Superior temporal gyrus (tissue), 1 donor: ENCODE measurements at regions not wholly inside any gene's neighbourhood (a gene's known extent, or its start where the extent isn't known, plus 50 kb on each side); places are given as distances from the start of the nearest gene placed in this dataset.

ENCODE experiments used
- DNase-seq: peaks from one replicate; pipeline ENCODE4 v3.0.0-alpha.2; 2016; ENCODE audit errors: extremely low spot score

DNA sequence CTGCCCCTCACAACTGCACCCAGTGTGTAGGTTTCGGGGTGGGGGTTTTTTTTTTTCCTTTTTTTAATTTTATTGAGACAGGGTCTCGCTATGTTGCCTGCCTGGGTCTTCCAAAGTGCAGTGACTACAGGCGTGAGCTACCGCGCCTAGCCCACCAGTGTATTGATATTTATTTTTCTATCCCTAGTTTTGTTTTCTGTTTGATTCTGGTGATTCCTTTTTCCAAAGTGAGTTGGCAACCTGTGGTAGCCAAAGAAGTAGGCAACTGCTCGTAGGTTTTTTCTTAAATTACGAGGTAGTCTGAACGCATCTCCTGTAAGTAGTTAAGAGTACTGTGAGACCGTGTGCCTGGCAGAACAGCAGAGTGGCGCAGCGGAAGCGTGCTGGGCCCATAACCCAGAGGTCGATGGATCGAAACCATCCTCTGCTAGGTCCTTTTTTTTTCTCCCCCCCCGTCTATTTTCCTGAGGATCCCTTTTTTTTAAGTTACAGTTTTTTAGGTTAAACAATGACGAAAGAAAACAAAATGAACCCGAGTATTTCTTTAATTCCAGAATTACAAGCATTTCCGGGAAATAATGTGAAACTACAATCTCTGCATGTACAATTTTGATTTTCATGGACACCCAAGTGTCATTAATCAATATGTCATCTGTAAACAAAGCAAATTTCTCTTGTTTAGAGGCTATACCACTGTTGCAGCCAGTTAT, 78.7 kb upstream of the BTN3A2 start:
- DNase-seq, result peak; percentile 94

DNA sequence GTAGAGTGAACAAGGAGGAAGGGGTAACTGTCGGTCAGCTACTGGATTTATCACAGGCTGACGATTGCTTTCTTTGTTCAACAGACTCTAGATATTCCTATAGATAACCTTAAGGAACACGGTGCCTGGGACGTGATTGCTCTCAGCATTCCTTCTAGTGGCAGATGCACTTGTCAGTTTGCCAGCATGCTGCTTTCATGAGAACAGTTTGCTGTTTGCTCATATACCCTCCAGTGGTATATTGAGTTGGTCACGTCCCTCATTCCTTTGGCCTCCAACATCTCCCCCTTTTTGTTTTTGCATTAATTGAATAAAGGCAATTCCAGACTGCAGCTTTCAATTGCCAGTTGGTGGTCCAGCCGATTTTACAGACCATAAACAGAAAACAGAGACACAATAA, 76.8 kb upstream of the BTN3A2 start:
- DNase-seq, result no peak

DNA sequence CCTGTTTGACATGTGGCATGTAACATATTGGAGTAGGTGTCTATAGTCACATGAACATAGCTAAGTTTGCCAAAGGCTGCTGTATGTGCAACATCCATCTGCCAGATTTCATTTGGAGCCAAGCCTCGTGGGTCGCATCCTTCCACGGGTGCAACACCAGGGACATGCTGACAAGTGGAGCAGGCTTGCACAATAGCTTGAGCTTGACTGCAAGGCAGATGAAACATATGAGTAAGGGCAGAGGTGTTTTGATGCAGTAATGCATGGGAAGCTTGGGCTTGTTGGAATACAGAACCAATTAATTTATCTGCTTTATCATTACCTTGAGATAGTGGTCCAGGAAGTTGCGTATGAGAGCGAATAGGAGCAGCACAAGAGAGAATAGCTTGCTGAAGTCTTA, 74.1 kb upstream of the BTN3A2 start:
- DNase-seq, result no peak

DNA sequence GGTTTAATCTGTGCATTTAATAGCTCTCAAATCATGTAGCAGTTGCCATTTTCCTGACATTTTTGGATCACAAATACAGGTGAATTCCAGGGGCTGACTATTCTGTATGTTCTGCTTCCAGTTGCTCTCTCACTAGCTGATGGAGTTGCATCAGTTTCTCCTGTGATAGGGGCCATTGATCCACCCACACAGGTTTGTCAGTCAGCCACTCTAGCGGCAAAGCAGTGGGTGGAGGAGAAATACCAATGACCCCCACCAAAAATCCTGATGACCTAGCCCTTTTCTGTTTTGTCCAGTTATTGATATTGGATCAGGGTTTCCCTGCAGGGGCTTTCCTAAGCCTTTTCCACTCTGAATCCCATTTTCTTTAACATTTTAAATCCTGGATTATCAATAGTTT, 72.3 kb upstream of the BTN3A2 start:
- DNase-seq, result no peak

DNA sequence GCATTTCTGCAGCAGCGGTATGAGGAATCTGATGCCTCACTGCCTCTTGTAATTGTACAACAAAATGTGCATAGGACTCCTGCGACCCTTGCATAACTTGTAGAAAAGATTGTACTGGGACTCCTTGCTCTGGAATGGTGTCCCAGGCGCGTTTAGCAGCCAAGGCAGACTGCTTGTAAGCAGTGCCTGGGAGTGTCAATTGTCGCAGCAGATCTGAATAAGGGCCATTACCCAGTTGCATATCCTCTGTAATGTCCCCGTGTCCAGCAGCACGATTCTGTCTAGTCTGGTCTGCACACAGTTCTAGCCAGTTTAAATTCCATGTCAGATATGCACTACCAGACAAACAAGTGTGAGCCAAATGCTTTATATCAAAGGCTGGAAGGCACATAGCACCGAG, 70.7 kb upstream of the BTN3A2 start:
- no peak for DNase-seq

DNA sequence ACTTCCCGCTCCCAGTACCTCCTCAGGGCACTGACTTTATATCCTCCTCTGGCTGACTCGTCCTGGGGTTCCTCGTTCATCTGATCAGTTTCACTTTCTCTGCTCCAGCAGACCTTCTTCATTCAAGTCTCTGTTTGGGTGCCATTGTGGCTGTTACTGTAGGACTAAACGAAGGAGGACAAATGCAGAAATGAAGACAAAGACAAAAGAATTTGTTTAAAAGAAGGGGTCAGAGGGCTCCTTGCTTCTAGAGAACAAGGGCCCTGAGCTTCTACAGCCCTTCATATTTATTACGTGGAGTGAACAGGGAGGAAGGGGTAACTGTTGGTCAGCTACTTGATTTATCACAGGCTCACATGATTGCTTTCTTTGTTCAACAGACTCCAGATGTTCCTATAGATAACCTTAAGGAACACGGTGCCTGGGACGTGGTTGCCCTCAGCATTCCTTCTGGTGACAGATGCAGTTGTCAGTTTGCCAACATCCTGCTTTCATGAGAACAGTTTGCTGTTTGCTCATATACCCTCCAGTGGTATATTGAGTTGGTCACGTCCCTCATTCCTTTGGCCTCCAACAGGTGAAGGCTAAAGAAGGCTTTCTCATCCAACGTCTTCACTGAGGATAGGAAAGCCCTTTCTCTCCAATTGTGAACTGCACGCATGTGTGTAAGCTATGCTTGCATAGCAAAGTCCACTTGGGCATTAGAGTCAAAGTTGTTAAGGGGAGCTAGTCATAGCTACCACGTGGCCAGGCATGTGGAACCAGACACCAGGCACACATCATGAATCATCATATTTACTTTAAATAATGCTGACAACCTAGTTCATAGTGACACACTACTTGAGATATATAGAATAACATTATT, 69.1 kb upstream of the BTN3A2 start:
- no peak for DNase-seq

DNA sequence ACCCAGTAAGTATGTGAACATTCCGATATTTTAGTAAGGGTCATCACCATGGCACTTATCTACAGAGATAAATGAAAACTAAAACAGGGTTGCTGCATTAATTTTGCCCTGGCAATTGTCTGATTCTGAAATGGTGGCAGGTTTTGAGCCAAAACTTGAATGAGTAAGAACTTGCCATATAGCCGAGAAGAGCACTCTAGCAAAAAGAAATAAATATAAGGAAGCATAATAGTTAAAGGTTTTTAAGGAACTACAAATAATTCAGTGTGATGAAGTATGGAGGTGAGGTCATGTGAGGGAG, 68.5 kb upstream of the BTN3A2 start:
- no peak for DNase-seq

DNA sequence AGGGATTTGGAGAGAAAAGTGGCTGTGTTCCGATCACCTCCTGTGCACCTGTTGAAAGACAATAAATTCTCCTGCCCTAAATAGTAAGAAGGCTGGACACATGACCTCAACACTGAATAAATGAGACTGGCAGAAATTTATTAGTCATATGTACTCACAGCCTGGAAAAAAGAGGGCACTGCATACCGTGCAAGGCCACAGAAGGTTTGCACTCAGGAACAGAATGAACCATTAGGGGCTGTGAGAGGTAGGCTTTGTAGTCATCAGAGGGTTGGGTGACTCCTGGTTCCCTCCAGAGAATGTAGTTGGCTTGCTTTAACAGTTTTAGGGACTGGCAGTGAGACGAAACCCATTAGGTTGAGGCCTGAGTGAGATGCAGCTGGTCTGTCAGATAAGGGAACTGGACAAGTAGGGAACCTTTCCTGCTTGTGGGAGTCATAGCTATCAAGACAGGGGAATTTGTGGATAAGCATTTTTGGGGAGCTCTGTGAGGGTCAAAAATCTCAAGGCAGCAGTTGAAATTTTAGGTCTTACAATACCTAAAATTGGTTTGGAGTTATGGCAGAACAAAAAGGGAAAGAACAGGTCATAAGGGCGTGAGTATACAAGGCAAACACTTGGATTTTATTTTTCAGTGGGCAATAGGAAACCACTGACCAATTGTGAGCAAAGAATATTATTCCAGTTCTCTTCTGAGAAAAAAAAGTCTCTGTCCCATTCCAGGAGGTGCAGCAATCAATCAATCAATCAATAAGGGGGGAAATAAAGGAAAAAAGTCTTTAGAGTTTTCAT, 67.9 kb upstream of the BTN3A2 start:
- no peak for DNase-seq

DNA sequence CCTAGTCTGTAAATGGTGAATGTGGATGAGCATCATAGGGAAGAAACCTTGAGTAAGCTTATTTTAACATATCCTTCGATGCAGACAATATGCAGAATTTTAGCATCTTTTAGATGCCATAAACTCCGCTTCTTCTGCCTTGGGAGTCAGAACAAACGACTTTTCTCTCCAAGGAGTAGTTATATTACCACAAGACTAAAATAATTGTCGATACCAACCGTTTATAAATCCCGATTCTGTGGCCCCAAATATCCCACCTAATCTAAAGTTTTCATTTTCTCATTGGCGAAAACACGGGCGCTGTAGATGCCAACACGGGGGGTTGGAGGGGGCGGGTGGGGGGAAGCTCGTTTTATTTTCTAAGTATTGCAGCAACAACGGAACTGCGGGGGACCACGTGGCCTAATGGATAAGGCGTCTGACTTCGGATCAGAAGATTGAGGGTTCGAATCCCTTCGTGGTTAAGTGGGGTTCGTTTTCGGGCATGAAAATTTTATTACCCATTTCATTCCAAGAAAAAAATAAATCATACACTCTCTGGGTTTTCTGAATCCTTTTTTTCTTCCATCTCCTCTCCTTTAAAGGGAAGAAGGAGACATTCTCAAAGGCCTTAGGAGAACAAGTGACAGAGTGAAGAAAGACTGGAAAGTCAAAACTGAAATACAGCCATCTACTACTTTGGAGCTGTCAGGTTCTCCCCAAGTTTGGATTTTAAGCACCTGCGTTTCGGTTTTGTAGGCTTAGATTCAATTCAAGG, 65.5 kb upstream of the BTN3A2 start:
- no peak for DNase-seq

DNA sequence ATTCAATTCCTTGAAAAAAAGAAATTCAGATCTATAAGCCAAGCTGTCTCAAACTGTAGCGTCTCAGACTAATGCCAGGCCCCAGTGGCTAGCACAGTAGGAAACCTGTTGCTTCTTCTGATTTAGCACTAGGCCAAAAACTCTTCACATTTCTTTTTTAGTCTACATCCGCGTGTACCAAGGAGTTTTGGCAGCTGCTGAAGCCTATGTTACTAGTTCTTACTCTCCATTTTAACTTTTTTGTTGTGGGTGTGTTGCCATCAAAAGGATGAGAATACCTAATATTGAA, 65.0 kb upstream of the BTN3A2 start:
- DNase-seq, result no peak

DNA sequence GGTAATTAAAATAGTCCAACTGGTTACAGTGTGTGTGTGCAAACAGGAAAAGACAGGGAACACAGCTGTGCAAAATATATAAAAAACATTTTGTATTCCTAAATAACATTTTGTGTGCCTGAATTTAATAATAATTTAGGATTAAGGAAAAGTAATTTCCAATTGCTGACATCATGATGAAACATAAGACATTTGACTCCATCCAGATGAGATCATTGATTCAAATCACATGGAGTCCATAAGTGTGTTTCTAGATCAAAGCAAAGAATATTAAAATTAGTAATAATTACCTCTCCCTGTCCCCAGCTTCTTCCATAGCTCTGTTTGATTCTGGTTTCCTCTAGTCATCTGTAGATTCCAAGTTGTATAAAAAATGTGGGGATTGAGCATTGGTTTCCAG, 64.6 kb upstream of the BTN3A2 start:
- no peak for DNase-seq

DNA sequence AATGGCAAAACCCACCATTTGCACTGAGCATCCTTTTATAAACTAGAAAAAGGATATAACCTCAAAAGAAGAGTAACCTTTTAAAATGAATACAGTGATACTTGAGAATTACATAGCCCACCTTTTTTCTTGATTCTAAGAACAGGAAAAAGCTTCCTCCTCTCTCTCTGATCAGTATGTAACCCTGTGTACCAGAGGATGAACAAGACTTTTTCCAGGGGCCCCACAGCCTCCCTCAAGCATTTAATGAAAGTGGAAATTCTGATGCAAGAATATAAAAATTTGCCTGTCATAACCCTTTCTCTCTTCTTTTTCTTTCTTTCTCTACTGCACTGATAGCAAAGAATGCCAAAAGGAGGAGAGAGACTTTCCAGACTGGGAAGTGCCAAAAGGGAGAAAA, 64.2 kb upstream of the BTN3A2 start:
- DNase-seq, result no peak

DNA sequence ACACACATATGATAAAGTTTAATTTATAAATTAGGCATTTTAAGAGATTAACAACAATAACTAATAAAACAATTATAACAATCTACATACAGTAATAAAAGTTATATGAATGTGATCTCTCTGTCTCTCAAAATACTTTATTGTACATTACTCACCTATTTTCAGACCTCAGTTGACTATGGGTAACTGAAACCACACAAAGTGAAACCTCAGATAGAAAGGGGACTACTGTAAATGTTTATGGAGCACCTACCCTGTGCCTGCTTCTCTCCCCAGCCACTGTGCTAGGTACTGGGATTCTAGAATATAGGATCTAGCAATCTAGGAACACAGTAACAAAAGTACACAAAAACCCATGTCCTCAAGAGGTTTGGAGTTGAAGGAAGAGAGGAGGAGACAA, 63.4 kb upstream of the BTN3A2 start:
- DNase-seq, result no peak

DNA sequence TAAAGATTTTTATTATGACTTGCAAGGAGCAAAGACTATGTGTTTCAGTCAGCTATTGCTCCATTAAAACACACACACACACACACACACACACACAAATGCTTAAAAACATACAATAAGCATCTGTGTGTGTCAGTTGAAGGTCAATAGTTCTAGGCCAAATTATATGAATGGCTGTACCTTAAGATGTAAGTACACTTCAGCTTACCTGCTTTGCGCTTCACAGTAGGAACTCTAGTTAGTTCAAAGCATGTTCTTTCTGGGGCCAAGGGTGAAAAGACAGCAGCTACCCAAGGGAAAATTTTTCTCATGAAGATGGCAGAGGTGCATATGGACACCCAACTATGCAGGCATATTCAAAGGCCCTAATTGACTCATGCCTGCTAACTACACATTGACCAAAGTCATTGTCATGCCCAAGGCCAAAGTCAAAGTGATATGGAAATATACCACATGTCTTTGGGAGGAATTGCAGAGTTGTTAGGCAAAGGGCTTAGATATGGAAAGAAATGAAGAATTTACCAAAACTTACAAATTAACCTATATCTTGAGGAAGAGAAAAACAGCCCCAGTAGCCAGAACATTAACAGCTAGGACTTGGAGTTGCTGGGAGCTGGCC, 61.9 kb upstream of the BTN3A2 start:
- DNase-seq, result no peak

DNA sequence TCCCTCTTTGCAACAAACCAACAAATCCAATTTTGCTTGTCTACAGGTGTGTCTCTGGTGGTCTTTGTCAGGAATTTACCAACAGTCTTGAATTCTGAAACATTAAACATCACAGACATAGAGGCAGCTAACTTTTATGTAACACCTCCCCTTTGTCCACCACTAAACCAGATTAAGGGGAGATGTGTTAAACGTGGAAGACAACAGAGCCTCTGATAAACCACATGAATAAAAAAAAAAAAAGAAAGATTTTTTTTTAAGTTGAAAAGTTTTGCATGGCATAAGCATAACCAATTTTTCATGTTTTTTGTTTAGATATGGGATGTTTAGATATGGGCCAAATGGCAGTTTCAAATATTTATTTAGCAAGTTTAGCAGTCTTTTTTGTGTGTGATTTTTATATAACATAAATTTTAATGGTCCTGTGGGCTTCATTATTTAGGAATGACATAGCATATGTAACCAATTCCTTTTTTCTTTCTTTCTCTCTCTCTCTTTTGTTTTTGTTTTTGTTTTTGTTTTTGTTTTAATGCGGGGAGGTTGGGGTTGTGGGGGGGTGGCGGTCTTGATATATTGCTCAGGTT, 60.7 kb upstream of the BTN3A2 start:
- DNase-seq, result no peak

DNA sequence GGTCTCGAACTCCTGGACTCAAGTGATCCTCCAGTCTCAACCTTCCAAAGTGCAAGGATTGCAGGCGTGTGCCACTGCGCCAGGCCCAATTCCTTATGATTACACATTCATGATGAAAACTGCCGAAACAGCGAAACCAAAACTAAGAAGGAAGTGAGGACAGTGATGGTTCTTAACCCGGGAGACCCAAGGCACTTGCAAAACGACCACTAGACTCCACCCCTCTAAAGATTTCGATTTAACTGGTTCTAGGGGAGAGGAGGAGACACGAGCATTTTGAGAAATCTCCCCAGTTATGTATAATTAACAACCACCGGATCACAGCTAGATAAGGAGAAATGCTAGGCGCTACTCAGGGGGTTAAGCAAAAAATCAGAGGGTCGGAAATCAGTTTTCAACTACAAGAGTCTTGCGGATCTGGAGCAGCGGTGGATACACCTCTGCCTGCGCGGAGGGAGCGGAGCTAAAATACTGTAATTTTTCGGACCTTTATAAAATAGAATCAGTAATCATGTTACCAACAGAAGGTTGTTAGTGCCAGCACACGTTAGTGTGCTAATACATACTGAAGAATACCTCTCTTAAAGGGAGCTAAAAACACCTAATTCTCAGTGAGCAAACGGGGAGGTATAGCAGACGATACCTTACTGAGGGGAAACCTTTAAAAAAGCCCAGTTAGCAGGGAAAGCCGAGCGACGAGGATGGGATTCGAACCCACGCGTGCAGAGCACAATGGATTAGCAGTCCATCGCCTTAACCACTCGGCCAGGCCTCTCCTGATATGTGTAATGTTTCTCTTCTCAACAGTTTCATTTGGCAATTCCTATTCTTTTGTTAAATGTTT, 60.0 kb upstream of the BTN3A2 start:
- peak; percentile 77 for DNase-seq

DNA sequence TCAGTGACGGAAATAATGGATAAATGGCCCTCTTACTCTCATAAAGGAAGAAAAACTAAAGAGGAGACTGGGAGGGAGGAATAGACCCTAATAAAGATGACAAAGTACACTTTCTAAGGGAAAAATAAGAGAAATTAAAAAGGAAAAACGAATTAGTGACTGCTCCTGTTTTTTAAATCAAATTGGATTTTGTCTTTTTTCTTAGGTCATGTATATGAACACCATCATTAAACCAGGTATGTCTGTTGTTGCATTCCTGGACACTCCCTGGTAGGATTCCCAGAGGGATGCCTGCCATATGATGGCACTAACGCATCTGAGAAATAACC, 59.4 kb upstream of the BTN3A2 start:
- no peak for DNase-seq

DNA sequence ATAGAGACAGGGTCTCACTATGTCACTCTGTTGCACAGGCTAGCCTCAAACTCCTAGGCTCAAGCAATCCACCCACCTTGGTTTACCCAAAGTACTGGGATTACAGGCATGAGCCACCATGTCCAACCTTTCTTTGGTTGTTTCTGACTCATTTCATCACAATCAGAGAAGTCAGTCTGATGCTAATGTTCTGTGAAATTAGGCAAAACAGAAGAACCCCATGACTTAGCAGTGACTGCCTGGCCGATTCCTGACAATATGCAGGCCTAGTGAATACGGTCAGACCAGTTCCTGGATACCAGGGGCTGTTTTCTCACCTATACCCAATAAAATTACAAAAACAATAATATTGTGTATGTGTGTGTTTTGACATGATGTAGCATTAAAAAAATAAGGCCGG, 58.8 kb upstream of the BTN3A2 start:
- DNase-seq, result no peak

DNA sequence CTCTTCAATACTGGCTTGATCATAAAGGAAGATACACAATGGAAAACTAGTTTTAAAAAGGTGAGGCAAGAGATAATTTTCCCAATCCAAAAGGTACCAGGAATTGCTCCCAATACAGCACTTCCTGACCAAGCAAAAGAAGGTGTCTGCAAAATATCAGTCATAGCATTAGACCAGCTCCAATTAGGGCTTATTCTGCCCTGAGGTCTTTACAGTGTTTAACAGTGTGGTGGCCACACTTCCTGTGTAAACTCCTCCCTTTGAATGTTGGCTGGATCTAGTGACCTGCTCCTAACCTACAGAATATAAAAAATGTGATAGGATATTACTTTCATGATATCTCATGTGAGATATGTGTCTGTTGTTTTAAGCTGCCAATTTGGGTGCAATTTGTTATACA, 57.1 kb upstream of the BTN3A2 start:
- no peak for DNase-seq

DNA sequence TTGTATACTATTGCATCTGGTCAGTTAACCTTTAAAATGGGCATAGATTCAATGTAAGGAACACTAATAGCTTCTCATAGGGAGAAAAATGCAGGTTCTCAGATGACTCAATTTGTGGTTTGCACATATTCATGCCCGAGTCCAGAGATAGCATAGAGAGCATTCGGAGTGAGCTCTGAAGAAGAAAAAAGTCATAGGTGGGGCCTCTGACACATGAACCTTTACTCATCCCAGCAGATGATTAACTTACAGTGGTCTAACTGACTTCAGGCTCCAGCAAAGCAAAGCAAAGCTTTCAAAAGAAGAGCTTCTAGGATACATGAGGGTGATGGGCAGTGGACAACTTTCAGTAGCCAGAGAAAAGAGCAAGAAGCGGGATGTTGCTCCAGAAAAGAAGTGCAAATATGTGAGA, 55.3 kb upstream of the BTN3A2 start:
- no peak for DNase-seq

DNA sequence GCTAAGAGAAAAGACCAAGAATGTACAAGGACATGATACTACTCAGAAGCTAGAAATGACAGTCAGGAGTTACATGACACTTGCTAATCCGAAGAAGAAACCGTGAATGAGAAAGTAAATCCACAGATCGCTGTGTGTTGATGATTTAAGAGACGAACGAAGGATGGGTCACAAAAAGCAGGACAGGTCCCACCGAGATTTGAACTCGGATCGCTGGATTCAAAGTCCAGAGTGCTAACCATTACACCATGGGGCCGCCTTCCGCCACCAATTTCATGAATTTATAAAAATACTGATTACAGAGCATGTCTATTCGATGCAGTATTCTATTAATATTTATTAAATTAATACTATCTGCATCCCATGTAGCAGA, 54.0 kb upstream of the BTN3A2 start:
- DNase-seq, result peak; percentile 50
